ENCODE measurements at regions not wholly inside any gene's neighbourhood (a gene's known extent, or its start where the extent isn't known, plus 50 kb on each side); places are given as distances from the start of the nearest gene placed in this dataset.

DNA sequence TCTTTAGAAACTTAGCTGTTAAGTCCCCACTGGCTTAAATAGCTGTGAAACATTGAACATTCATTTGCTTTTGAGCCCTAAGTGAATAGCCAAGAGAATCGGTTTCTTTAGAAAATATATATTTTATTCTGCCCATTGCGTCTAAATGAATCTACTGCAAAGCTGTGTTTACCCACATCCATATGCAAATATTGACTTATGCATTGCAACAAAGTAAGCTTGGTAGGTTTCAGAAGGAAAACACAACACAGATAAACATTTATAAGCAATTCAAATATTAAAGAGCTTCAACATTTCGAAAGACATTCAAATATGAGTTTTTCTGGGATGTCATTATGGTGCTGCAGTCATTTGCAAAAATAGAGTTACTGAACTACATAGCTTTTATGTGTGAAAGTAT is 257.3 kb downstream of the SH2D4B start:
- TF ChIP-seq SPI1 (IDR thresholded peaks at IDR 0.05; ENCODE audit: borderline replicate concordance, low read depth) (no peak), CTCF (IDR thresholded peaks at IDR 0.05; ENCODE audit: insufficient read depth, low read length) (no peak), GABPA (IDR thresholded peaks at IDR 0.05; ENCODE audit: low read depth) (no peak), POLR2AphosphoS5 (IDR thresholded peaks at IDR 0.05; ENCODE audit: low read depth) (no peak), REST (IDR thresholded peaks at IDR 0.05; ENCODE audit: insufficient replicate concordance, low read depth) (no peak)
- no peak for DNase-seq (ENCODE audit: low read depth in 1 of 2, low spot score in 1 of 2)
- Histone ChIP-seq H3K27ac (replicated peaks) (no peak overlapping the region), H3K27me3 (ENCODE audit: insufficient read depth, poor library complexity, severe bottlenecking) (no peaks in the 10 kb centered on the region), H3K4me3 (replicated peaks; ENCODE audit: insufficient read depth, low read length) (no peak overlapping the region)

DNA sequence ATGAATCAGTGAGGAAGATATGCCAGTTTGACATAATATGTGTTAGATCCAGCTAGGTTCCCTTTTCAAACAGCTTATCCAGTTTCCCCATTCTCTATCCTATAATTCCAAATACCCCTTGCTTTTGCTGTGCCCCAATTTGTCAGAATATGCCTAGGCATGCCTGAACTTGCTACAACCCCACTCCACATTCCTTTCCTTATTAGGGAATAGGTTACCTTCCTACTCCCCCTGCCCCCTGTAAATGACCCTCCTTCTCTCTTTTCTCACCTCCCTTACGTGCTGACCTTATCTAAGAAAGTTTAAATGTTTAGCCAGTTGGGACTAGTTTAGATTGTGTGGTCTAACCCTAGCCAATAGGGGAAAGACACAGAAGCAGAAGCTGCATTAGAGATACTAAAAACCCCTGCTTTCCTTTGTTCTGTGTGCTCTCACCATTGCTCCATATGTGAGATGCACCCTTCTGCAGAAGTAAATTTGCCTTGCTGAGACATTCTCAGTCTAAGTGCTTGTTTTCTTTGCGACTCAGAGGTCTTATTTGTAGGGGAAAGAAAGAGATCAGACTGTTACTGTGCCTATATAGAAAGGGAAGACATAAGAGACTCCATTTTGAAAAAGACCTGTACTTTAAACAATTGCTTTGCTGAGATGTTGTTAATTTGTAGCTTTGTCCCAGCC is 267.8 kb downstream of the SH2D4B start:
- H3K27ac ChIP-seq (replicated peaks), result no peak overlapping the region
- no peaks in the 10 kb centered on the region for H3K27me3 ChIP-seq (ENCODE audit: insufficient read depth, poor library complexity, severe bottlenecking)
- DNase-seq (ENCODE audit: low read depth in 1 of 2, low spot score in 1 of 2), result no peak
- no peak for TF ChIP-seq REST (IDR thresholded peaks at IDR 0.05; ENCODE audit: insufficient replicate concordance, low read depth)
- no peak overlapping the region for H3K4me3 ChIP-seq (replicated peaks; ENCODE audit: insufficient read depth, low read length)

DNA sequence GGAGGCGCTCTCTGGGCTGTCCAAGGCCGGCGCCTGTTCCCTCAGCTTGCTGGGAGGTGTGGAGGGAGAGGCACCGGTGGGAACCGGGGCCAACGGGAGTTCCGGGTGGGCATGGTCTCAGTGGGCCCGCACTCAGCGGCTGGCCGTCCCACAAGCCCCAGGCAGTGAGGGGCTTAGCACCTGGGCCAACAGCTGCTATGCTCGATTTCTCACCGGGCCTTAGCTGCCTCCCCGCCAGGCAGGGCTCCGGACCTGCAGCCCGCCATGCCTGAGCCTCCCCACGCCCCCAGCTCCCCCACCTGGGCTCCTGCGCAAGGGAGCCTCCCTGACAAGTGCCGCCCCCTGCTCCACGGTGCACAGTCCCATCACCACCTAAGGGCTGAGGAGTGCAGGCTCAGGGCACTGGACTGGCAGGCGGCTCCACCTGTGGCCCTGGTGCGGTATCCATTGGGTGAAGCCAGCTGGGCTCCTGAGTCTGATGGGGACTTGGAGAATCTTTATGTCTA is 276.5 kb downstream of the SH2D4B start:
- Histone ChIP-seq H3K27ac (replicated peaks) (no peak overlapping the region), H3K4me3 (replicated peaks; ENCODE audit: insufficient read depth, low read length) (no peak overlapping the region), H3K27me3 (ENCODE audit: insufficient read depth, poor library complexity, severe bottlenecking) (no peaks in the 10 kb centered on the region)
- no peak for DNase-seq (ENCODE audit: low read depth in 1 of 2, low spot score in 1 of 2)
- TF ChIP-seq CTCF (IDR thresholded peaks at IDR 0.05; ENCODE audit: insufficient read depth, low read length) (no peak), SPI1 (IDR thresholded peaks at IDR 0.05; ENCODE audit: borderline replicate concordance, low read depth) (no peak), POLR2AphosphoS5 (IDR thresholded peaks at IDR 0.05; ENCODE audit: low read depth) (no peak), GABPA (IDR thresholded peaks at IDR 0.05; ENCODE audit: low read depth) (no peak), REST (IDR thresholded peaks at IDR 0.05; ENCODE audit: insufficient replicate concordance, low read depth) (no peak)

All from HL-60 (cell line).